Pancreas (tissue), 10 donors: ENCODE measurements at regions not wholly inside any gene's neighbourhood (a gene's known extent, or its start where the extent isn't known, plus 50 kb on each side); places are given as distances from the start of the nearest gene placed in this dataset.

Experiments
- ATAC-seq, 4 donors: fragments of 200-7000 bp; cut with Tn5 transposase; one replicate each; pipeline versions ENCODE4 v1.8.0 to v1.9.1; 2020; ENCODE audit warnings: mild to moderate bottlenecking in 4 of 4, moderate library complexity in 4 of 4
- DNase-seq, 6 donors: peaks; one replicate each; pipeline ENCODE4 v3.0.0-alpha.2; 2020
- FAIRE-seq: peaks from 2 replicates; lab custom pipeline; 2012; peaks lifted over from hg19 to GRCh38; lab: Jason Lieb, UNC
- H3K27ac ChIP-seq, 4 donors: fragments of 200-600 bp; sonication (generic); 1 replicate in 3 of 4; 2 replicates in 1 of 4; pipeline versions ENCODE4 v1.5.0 to v1.8.0; 2020
- H3K27me3 ChIP-seq, 4 donors: fragments of 200-600 bp; one replicate each; pipeline ENCODE4 v1.8.0; 2021
- H3K36me3 ChIP-seq, 3 donors: fragments of 200-600 bp; sonication (generic) in 1 of 3; one replicate each; pipeline versions ENCODE4 v1.5.0 to v1.8.0; 2020 to 2021
- H3K4me1 ChIP-seq, 3 donors: fragments of 200-600 bp; one replicate each; pipeline ENCODE4 v1.8.0; 2021
- H3K4me3 ChIP-seq, 4 donors: fragments of 200-600 bp; sonication (generic) in 2 of 4; one replicate each; pipeline versions ENCODE4 v1.5.0 to v1.8.0; 2020 to 2021
- H3K9me3 ChIP-seq, 4 donors: fragments of 200-600 bp; one replicate each; pipeline ENCODE4 v1.8.0; 2021
- WGBS, 2 donors: extraction: QIAGEN DNeasy Blood & Tissue Kit; methylation state at CpG; one replicate each; pipeline ENCODE4 v1.1.7; 2013; 5-methylcytosine and 5-hydroxymethylcytosine counted together
- intact Hi-C, 3 donors: fragments of 100-400 bp; cut with DNase I; formaldehyde crosslinking; loops; one replicate each; pipeline versions ENCODE4 v1.11.1 to v1.14.2; 2022
- TF ChIP-seq, protein P1 (sequence below), 4 donors: fragments of 200-600 bp; sonication (generic) in 3 of 4; IDR thresholded peaks; one replicate each; pipeline versions ENCODE4 v1.5.0 to v1.8.0; 2021; ENCODE audit warnings: antibody characterized with exemption in 4 of 4
- donor health status: healthy with polysubstance abuse.
- donor health status: DM: no; HTN: no; CAD: no; lungs with moderate emphysema.
- donor health status: DM: no; HTN: no; CAD: no.
- donor health status: control.
- donor health status: control.
- donor health status: Bipolar disorder and iron deficiency.
- donor health status: DM: yes; HTN: yes; CAD: no.
- donor health status: DM: no; HTN: no; CAD: no.
- donor health status: DM: no; HTN: no; CAD: no.
- donor health status: DM: yes; HTN: yes; CAD: no.

GRCh38 chr12:38585086-38585485 lies 268.5 kb downstream of the ALG10B start:
- Histone ChIP-seq H3K36me3 (no peaks in the 10 kb centered on the region), H3K4me3 (no peak overlapping the region), H3K27ac (no peak overlapping the region), H3K4me1 (no peaks in the 10 kb centered on the region), H3K9me3 (no peaks in the 10 kb centered on the region), H3K27me3 (no peaks in the 10 kb centered on the region)
- intact Hi-C loops = no loop called here
- TF ChIP-seq, protein P1, sequence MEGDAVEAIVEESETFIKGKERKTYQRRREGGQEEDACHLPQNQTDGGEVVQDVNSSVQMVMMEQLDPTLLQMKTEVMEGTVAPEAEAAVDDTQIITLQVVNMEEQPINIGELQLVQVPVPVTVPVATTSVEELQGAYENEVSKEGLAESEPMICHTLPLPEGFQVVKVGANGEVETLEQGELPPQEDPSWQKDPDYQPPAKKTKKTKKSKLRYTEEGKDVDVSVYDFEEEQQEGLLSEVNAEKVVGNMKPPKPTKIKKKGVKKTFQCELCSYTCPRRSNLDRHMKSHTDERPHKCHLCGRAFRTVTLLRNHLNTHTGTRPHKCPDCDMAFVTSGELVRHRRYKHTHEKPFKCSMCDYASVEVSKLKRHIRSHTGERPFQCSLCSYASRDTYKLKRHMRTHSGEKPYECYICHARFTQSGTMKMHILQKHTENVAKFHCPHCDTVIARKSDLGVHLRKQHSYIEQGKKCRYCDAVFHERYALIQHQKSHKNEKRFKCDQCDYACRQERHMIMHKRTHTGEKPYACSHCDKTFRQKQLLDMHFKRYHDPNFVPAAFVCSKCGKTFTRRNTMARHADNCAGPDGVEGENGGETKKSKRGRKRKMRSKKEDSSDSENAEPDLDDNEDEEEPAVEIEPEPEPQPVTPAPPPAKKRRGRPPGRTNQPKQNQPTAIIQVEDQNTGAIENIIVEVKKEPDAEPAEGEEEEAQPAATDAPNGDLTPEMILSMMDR (IDR thresholded peaks at IDR 0.05) = no peak
- no peak for FAIRE-seq
- 29 to 35% methylated on average over 2 of the region's 2 CpGs for WGBS, 2 donors
- no peak for ATAC-seq
- DNase-seq = no peak

DNA sequence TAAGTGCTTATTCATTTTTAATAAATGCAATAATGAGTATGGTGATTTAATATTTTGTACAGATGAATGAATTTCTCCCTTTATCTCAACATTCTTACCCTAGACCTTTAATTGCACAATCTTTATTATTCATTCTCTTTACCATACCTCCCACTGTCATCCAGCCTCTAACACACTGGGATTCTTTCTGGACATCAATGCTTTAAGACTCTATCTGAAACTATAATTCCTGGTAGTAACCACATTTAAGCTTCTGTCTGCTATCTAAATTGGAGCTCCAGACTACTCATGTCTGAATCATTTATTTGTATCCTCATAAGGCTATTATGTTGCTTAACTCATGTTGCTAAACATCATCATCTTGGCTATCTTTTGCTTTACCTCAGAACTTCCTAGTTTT lies 270.2 kb downstream of the ALG10B start:
- Histone ChIP-seq H3K27ac (no peak overlapping the region), H3K27me3 (no peaks in the 10 kb centered on the region), H3K36me3 (no peaks in the 10 kb centered on the region), H3K9me3 (no peaks in the 10 kb centered on the region), H3K4me3 (no peak overlapping the region), H3K4me1 (no peaks in the 10 kb centered on the region)
- no peak for FAIRE-seq
- intact Hi-C loops = no loop called here
- TF ChIP-seq, protein P1 (IDR thresholded peaks at IDR 0.05) = no peak
- no peak for DNase-seq
- peak in 2 of 4 donors; percentile 31 to 34 for ATAC-seq

DNA sequence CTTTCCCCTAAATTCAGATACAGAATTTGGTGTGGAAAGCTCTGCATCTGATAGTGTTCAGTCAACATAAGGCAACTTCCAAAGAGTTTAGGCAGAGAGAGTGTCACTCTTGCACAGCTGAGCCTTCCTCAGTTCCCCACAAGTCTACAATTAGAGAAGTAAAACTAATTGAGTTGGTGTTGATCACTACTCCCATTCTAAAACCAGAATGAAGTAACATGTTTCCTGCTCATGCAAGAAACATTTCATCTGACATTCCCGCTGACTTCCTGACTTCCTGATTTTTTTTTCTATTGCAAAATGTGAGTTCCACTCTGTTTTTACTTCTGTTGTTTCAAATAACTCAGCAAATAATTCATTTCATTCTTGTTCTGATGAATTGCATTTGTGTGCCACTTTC lies 271.0 kb downstream of the ALG10B start:
- Histone ChIP-seq H3K27me3 (no peaks in the 10 kb centered on the region), H3K27ac (no peak overlapping the region), H3K36me3 (no peaks in the 10 kb centered on the region), H3K9me3 (no peaks in the 10 kb centered on the region), H3K4me1 (no peaks in the 10 kb centered on the region), H3K4me3 (no peak overlapping the region)
- WGBS, 2 donors = 51 to 70% methylated on average over 1 of the region's 1 CpG
- no peak for DNase-seq
- TF ChIP-seq, protein P1 (IDR thresholded peaks at IDR 0.05) = no peak
- FAIRE-seq = no peak
- ATAC-seq = peak in 2 of 4 donors; percentile 48 to 49
- intact Hi-C loops = no loop called here

- Histone ChIP-seq H3K9me3 (no peaks in the 10 kb centered on the region), H3K27me3 (no peaks in the 10 kb centered on the region), H3K4me1 (no peaks in the 10 kb centered on the region), H3K27ac (no peak overlapping the region), H3K36me3 (no peaks in the 10 kb centered on the region), H3K4me3 (no peak overlapping the region)
- ATAC-seq (no peak), DNase-seq (no peak), FAIRE-seq (no peak)
- 19 to 22% methylated on average over 4 of the region's 4 CpGs for WGBS, 2 donors
- TF ChIP-seq, protein P1 (IDR thresholded peaks at IDR 0.05) = no peak
- intact Hi-C loops = no loop called here
Measured at GRCh38 chr12:38588624-38589305, 272.2 kb downstream of the ALG10B start.

DNA sequence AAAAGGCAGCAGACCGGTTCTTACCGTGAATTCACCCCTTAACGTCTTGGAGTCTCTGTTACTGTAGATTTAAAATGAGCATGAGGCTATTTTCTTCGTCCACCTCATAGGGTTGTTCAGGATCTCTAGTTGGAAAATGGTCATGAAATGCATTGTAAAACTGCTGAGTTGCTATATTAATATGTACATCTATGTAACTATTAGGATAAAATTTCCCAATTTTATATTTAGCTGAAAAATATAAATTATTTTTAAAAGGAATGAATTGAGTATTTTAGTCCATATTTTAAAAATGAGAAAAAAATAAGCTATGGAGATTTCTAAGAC lies 272.7 kb downstream of the ALG10B start:
- no peak for ATAC-seq
- Histone ChIP-seq H3K27me3 (no peaks in the 10 kb centered on the region), H3K4me1 (no peaks in the 10 kb centered on the region), H3K36me3 (no peaks in the 10 kb centered on the region), H3K27ac (no peak overlapping the region), H3K4me3 (no peak overlapping the region), H3K9me3 (no peaks in the 10 kb centered on the region)
- FAIRE-seq = no peak
- TF ChIP-seq, protein P1 (IDR thresholded peaks at IDR 0.05) = no peak
- intact Hi-C loops = no loop called here
- DNase-seq = no peak
- WGBS, 2 donors = 39 to 52% methylated on average over 4 of the region's 4 CpGs
